IMR-90 (cell line): ENCODE measurements at regions not wholly inside any gene's neighbourhood (a gene's known extent, or its start where the extent isn't known, plus 50 kb on each side); places are given as distances from the start of the nearest gene placed in this dataset.

Experiments used
- ATAC-seq: fragments of 200-7000 bp; cut with Tn5 transposase; 2 replicates; pipeline ENCODE4 v1.9.1; 2020; ENCODE audit warnings: low read depth, mild to moderate bottlenecking, moderate library complexity
- BruUV-seq: library from RNA; stranded (reverse); fragments of 400-500 nt; replicated peaks from 2 replicates; lab custom pipeline; 2021; lab: Mats Ljungman, UMichigan
- CTCF ChIA-PET: fragments of 300-600 bp; formaldehyde crosslinking; extraction: SDS; loops from one replicate; lab custom pipeline; 2021; ENCODE audit warnings: antibody characterized with exemption; lab: Yijun Ruan, JAX
- POLR2A ChIA-PET: fragments of 300-600 bp; sonication (Branson Sonifier 250); formaldehyde crosslinking; loops from one replicate; lab custom pipeline; 2022; ENCODE audit warnings: antibody characterized with exemption; ENCODE audit not compliant: unreplicated experiment; lab: Charles Lee
- DNase-seq: peaks from one replicate; pipeline ENCODE4 v3.0.0; 2013
- H2AFZ ChIP-seq: replicated peaks from 2 replicates; pipeline ENCODE3; 2013; ENCODE audit warnings: low read length, mild to moderate bottlenecking; ENCODE audit not compliant: poor library complexity
- H2AK5ac ChIP-seq: 2 replicates; pipeline ENCODE4 v1.6.1; 2013; ENCODE audit warnings: low read depth, low read length, inconsistent platforms
- H2AK9ac ChIP-seq: replicated peaks from 2 replicates; pipeline ENCODE3; 2013; ENCODE audit warnings: mild to moderate bottlenecking, low read depth, low read length, moderate library complexity; ENCODE audit not compliant: poor library complexity
- H2BK120ac ChIP-seq: 2 replicates; pipeline ENCODE4 v1.6.1; 2013; ENCODE audit warnings: low read depth, low read length, inconsistent platforms
- H2BK15ac ChIP-seq: 3 replicates; pipeline ENCODE4 v1.6.1; 2013; ENCODE audit warnings: low read depth, low read length, inconsistent platforms
- H2BK20ac ChIP-seq: 2 replicates; pipeline ENCODE4 v1.6.1; 2013; ENCODE audit warnings: low read depth, mild to moderate bottlenecking, inconsistent platforms, low read length, moderate library complexity
- H2BK5ac ChIP-seq: 2 replicates; pipeline ENCODE4 v1.6.1; 2013; ENCODE audit warnings: mild to moderate bottlenecking, low read depth, low read length, inconsistent platforms; ENCODE audit not compliant: poor library complexity, severe bottlenecking
- H3K14ac ChIP-seq: replicated peaks from 2 replicates; pipeline ENCODE4 v1.6.1; 2013; ENCODE audit warnings: low read depth, low read length, inconsistent platforms
- H3K18ac ChIP-seq: 2 replicates; pipeline ENCODE4 v1.6.1; 2013; ENCODE audit warnings: low read depth, low read length, control low read depth
- H3K23ac ChIP-seq: 2 replicates; pipeline ENCODE4 v1.6.1; 2013; ENCODE audit warnings: low read depth, low read length, inconsistent platforms
- H3K27ac ChIP-seq: 2 replicates; pipeline ENCODE4 v1.5.1; 2013; ENCODE audit warnings: mild to moderate bottlenecking, control low read depth, low read length; ENCODE audit not compliant: insufficient read depth
- H3K27me3 ChIP-seq: 2 replicates; pipeline ENCODE4 v1.6.1; 2013; ENCODE audit warnings: low read length; ENCODE audit not compliant: control insufficient read depth, insufficient read depth
- H3K36me3 ChIP-seq: 2 replicates; pipeline ENCODE4 v1.6.1; 2013; ENCODE audit warnings: low read length, mixed read lengths; ENCODE audit not compliant: control insufficient read depth, insufficient read depth
- H3K4ac ChIP-seq: 2 replicates; pipeline ENCODE4 v1.6.1; 2013; ENCODE audit warnings: low read depth, low read length, inconsistent platforms
- H3K4me1 ChIP-seq: 2 replicates; pipeline ENCODE4 v1.6.1; 2013; ENCODE audit warnings: low read length, mixed read lengths; ENCODE audit not compliant: control insufficient read depth, insufficient read depth
- H3K4me2 ChIP-seq: 2 replicates; pipeline ENCODE4 v1.6.1; 2013; ENCODE audit warnings: low read depth, mild to moderate bottlenecking, control low read depth, low read length, moderate library complexity
- H3K4me3 ChIP-seq: 2 replicates; pipeline ENCODE4 v1.5.1; 2013; ENCODE audit warnings: low read depth, mild to moderate bottlenecking, control low read depth, low read length, moderate library complexity; ENCODE audit not compliant: insufficient read depth
- H3K56ac ChIP-seq: 2 replicates; pipeline ENCODE4 v1.6.1; 2013; ENCODE audit warnings: low read length, inconsistent platforms; ENCODE audit not compliant: insufficient read depth; ENCODE audit errors: extremely low read depth
- H3K79me1 ChIP-seq, 2 experiments: 2 replicates each; pipeline ENCODE4 v1.6.1; 2013; ENCODE audit warnings: low read length in 2 of 2, inconsistent platforms in 1 of 2, low read depth in 1 of 2
- H3K9ac ChIP-seq: 2 replicates; pipeline ENCODE4 v1.6.1; 2013; ENCODE audit warnings: low read depth, low read length, control low read depth
- H3K9me1 ChIP-seq: 2 replicates; pipeline ENCODE4 v1.6.1; 2013; ENCODE audit warnings: low read length, inconsistent platforms; ENCODE audit not compliant: insufficient read depth
- H3K9me3 ChIP-seq: 2 replicates; pipeline ENCODE4 v1.6.1; 2013; ENCODE audit warnings: low read length; ENCODE audit not compliant: control insufficient read depth, insufficient read depth
- H4K20me1 ChIP-seq: 2 replicates; pipeline ENCODE4 v1.6.1; 2013; ENCODE audit warnings: low read length, inconsistent platforms; ENCODE audit not compliant: insufficient read depth
- H4K5ac ChIP-seq: 2 replicates; pipeline ENCODE4 v1.6.1; 2013; ENCODE audit warnings: mild to moderate bottlenecking, low read depth, low read length, control low read depth
- H4K8ac ChIP-seq, 2 experiments: 2 replicates each; pipeline ENCODE4 v1.6.1; 2013; ENCODE audit warnings: low read depth in 2 of 2, low read length in 2 of 2, control low read depth in 1 of 2, inconsistent platforms in 1 of 2
- H4K91ac ChIP-seq: 2 replicates; pipeline ENCODE4 v1.6.1; 2013; ENCODE audit warnings: low read depth, low read length, inconsistent platforms; ENCODE audit not compliant: insufficient read depth
- BHLHE40 ChIP-seq: fragments of 150-350 bp; IDR thresholded peaks from 2 replicates; pipeline ENCODE4 v1.6.1; 2016; ENCODE audit warnings: mild to moderate bottlenecking, low read depth, low read length
- CEBPB ChIP-seq: IDR thresholded peaks from 2 replicates; pipeline ENCODE4 v1.6.1; 2012; ENCODE audit warnings: low read depth, low read length, improper control_type of control experiment
- CHD1 ChIP-seq: IDR thresholded peaks from 2 replicates; pipeline ENCODE4 v1.6.1; 2012; ENCODE audit warnings: low read depth, low read length, improper control_type of control experiment
- CTCF ChIP-seq: conservative IDR thresholded peaks from 2 replicates; pipeline ENCODE4 v1.5.1; 2012; ENCODE audit warnings: mild to moderate bottlenecking, low read depth, low read length, improper control_type of control experiment
- FOS ChIP-seq: fragments of 150-350 bp; IDR thresholded peaks from 2 replicates; pipeline ENCODE4 v1.6.1; 2016; ENCODE audit warnings: low read depth, low read length
- MAFK ChIP-seq: IDR thresholded peaks from 2 replicates; pipeline ENCODE4 v1.6.1; 2012; ENCODE audit warnings: low read depth, low read length, improper control_type of control experiment
- MAZ ChIP-seq: IDR thresholded peaks from 2 replicates; pipeline ENCODE4 v1.6.1; 2012; ENCODE audit warnings: low read depth, mild to moderate bottlenecking, low read length, improper control_type of control experiment, moderate library complexity, borderline replicate concordance
- MXI1 ChIP-seq: IDR thresholded peaks from 2 replicates; pipeline ENCODE4 v1.6.1; 2012; ENCODE audit warnings: low read depth, mild to moderate bottlenecking, low read length, moderate library complexity, borderline replicate concordance
- NFE2L2 ChIP-seq: fragments of 150-350 bp; IDR thresholded peaks from 2 replicates; pipeline ENCODE4 v1.6.1; 2016; ENCODE audit warnings: low read depth, mild to moderate bottlenecking, low read length
- RAD21 ChIP-seq: IDR thresholded peaks from 2 replicates; pipeline ENCODE4 v1.6.1; 2012; ENCODE audit warnings: low read length, improper control_type of control experiment
- RCOR1 ChIP-seq: IDR thresholded peaks from 2 replicates; pipeline ENCODE4 v1.6.1; 2012; ENCODE audit warnings: mild to moderate bottlenecking, low read length, improper control_type of control experiment; ENCODE audit not compliant: insufficient replicate concordance
- RFX5 ChIP-seq: IDR thresholded peaks from 2 replicates; pipeline ENCODE4 v1.8.0; 2012; ENCODE audit warnings: low read depth, mild to moderate bottlenecking, low read length, moderate library complexity
- WGBS, 2 experiments: methylation state at CpG; one replicate each; pipeline versions ENCODE4 v1.1.5 to v1.1.7; 2013; ENCODE audit warnings: missing lambda C conversion rate in 2 of 2; ENCODE audit not compliant: insufficient read length in 1 of 2; ENCODE audit errors: extremely low coverage in 2 of 2; 5-methylcytosine and 5-hydroxymethylcytosine counted together
- dilution Hi-C: fragments of 300-500 bp; cut with HindIII; formaldehyde crosslinking; loops from one replicate; pipeline ENCODE4 v1.14.3; 2018; ENCODE audit warnings: low sequenced_read_pairs; ENCODE audit not compliant: unreplicated experiment
- in situ Hi-C: fragments of 300-500 bp; cut with MboI; formaldehyde crosslinking; loops from 3 replicates; pipeline ENCODE4 v1.14.3; 2019; ENCODE audit warnings: low sequenced_read_pairs, inconsistent platforms, mixed read lengths
- intact Hi-C: fragments of 100-400 bp; cut with micrococcal nuclease; formaldehyde crosslinking; loops from 2 replicates; pipeline ENCODE4 v1.10.0; 2022
- TF ChIP-seq, protein P1 (sequence below): fragments of 150-350 bp; IDR thresholded peaks from 2 replicates; pipeline ENCODE4 v1.6.1; 2017; ENCODE audit warnings: mild to moderate bottlenecking, antibody characterized with exemption, low read length, low read depth
- TF ChIP-seq, protein P2 (sequence below): fragments of 150-350 bp; IDR thresholded peaks from 2 replicates; pipeline ENCODE4 v1.6.1; 2016; ENCODE audit warnings: low read depth, mild to moderate bottlenecking, low read length, moderate library complexity, borderline replicate concordance

DNA sequence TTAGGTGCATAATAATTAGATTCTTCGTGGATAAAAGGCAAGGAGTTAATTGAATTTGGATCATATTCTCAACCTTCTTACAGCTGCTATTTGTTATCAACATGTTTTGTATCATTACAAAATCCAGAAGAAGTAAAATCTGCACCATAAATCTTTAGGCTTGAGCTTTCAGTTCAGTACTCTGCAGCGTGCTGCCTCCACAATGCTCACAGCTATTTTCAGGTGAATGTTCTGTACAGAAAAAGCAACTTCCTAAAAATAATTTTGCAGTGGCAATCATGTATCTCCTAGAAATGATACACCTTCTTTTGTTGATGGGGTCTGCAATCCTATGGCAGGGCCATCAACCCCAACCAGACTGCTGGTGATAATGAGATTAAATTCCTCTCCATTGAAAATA is 220.9 kb upstream of the CTNNB1 start:
- Histone ChIP-seq H3K27ac (no peak overlapping the region), H3K14ac (no peak overlapping the region), H3K9me3 (no peaks in the 10 kb centered on the region), H2BK5ac (no peak overlapping the region), H2BK15ac (no peak overlapping the region), H2AK5ac (no peak overlapping the region), H4K91ac (no peak overlapping the region), H3K4ac (no peak overlapping the region), H4K20me1 (no peaks in the 10 kb centered on the region), H3K4me2 (no peak overlapping the region), H2BK120ac (no peak overlapping the region), H4K5ac (no peak overlapping the region), H3K18ac (no peak overlapping the region), H2BK20ac (no peak overlapping the region), H3K4me1 (no peaks in the 10 kb centered on the region), H3K9ac (no peak overlapping the region), H4K8ac (no peak overlapping the region), H3K4me3 (no peak overlapping the region), H3K36me3 (no peaks in the 10 kb centered on the region), H2AK9ac (no peak overlapping the region), H2AFZ (no peak overlapping the region), H3K56ac (no peak overlapping the region), H3K23ac (no peak overlapping the region), H3K27me3 (no peaks in the 10 kb centered on the region), H3K79me1 (no peaks in the 10 kb centered on the region), H3K9me1 (no peaks in the 10 kb centered on the region)
- no peak for TF ChIP-seq RAD21
- TF ChIP-seq RFX5, result no peak
- no peak for TF ChIP-seq MXI1
- TF ChIP-seq CHD1, result no peak
- TF ChIP-seq NFE2L2, result no peak
- no peak for TF ChIP-seq RCOR1
- no peak for TF ChIP-seq MAZ
- no peak for TF ChIP-seq BHLHE40
- no peak for TF ChIP-seq CTCF
- TF ChIP-seq CEBPB, result no peak
- no peak for TF ChIP-seq MAFK
- TF ChIP-seq, protein P1, sequence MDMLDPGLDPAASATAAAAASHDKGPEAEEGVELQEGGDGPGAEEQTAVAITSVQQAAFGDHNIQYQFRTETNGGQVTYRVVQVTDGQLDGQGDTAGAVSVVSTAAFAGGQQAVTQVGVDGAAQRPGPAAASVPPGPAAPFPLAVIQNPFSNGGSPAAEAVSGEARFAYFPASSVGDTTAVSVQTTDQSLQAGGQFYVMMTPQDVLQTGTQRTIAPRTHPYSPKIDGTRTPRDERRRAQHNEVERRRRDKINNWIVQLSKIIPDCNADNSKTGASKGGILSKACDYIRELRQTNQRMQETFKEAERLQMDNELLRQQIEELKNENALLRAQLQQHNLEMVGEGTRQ, result no peak
- TF ChIP-seq, protein P2, sequence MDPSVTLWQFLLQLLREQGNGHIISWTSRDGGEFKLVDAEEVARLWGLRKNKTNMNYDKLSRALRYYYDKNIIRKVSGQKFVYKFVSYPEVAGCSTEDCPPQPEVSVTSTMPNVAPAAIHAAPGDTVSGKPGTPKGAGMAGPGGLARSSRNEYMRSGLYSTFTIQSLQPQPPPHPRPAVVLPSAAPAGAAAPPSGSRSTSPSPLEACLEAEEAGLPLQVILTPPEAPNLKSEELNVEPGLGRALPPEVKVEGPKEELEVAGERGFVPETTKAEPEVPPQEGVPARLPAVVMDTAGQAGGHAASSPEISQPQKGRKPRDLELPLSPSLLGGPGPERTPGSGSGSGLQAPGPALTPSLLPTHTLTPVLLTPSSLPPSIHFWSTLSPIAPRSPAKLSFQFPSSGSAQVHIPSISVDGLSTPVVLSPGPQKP, result no peak
- no peak for TF ChIP-seq FOS
- no TSS peak for BruUV-seq
- dilution Hi-C loops (no loop called here), intact Hi-C loops (no loop called here), in situ Hi-C loops (no loop called here)
- CTCF ChIA-PET, result no interaction called here
- POLR2A ChIA-PET, result no interaction called here
- DNase-seq (no peak), ATAC-seq (no peak)
- no CpG with 5 or more reads among the region's 2 CpGs for WGBS, 2 experiments
